ACHN (cell line): ENCODE measurements at regions not wholly inside any gene's neighbourhood (a gene's known extent, or its start where the extent isn't known, plus 50 kb on each side); places are given as distances from the start of the nearest gene placed in this dataset.
A peak's percentile ranks its signal among the peaks of the same experiment; 100 is the strongest.

Source experiments
- DNase-seq: peaks from one replicate; pipeline ENCODE4 v3.0.0-alpha.2; 2015
- in situ Hi-C: cut with HindIII; loops from 2 replicates; pipeline ENCODE4 v1.10.0; 2017; ENCODE audit warnings: low sequenced_read_pairs, low pct_ligation_motif_present, low pct_unique_long_range_greater_than_20kb

DNA sequence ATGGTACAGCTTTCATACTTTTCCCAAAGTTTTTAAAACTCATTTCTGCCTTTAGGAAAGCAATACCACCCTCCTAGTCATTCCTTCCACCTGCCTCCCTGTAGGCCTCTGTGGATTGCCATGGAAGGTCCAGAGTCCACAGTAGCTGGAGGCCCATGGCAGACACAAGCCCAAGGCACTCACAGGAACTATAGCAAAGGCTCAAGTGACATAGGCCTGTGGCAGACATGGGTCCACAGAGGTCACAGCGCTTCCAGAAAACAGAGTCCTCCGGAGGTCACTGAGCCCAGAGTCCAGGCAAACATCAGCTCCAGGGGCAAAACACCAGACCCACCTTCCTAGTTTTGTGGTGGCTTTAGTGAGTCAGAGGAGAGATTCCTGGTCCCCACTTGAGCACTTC lies 147.6 kb upstream of the ATP6AP2 start:
- no peak for DNase-seq
- in situ Hi-C loops: no loop called here

DNA sequence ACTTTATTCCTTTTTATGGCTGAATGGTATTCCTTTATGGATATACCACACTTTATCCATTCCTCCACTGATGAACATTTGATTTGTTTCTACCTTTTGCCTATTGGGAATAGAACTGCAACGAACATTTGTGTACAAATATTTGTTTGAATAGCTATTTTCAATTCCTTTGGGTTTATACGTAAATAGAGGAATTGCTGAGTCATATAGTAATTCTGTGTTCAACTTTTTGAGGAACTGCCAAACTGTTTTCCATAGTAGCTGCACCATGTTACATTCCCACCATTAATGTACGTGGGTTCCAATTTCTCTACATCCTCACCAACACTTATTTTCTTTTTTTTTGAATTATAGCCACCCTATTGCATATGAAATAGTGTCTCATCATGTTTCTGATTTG lies 156.5 kb upstream of the ATP6AP2 start:
- no peak for DNase-seq
- in situ Hi-C loops: no loop called here

DNA sequence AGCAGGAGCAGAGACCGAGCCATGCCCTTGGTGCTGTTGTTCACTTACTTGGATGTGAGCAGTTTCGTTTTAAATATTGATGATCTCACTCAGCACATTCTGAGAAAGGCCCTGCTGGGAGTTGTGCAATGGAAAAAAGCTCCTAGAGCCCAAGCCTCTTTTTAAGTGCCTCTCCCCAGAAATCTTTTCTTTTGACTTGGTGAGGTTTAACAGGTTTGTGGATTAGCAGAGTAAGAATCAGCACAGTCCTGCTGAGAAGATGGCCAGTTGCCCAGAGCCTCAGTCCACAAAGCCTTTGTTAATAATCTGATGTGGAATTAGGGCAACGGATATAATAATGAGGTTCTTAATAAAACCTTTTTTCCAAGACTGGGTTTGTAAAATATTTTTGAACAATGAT lies 157.5 kb upstream of the ATP6AP2 start:
- in situ Hi-C loops: no loop called here
- DNase-seq: no peak

DNA sequence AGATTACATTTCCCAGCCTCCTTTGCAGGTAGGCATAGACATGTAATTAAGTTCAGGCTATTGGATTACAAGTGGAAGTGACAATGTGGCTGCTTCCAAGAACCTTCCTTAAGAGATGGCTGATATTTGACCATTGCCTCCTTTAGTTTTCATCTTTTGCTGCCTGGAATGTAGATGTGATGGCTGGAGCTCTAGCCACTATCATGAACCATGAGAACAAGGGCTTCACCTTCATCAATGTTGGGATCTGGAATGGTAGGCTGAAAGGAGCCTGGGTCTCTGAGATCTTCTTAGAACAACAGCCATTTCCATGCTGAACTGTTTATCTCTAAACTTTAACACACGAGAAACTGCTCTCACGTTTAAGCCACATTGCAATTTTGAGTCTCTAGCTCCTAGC lies 158.7 kb upstream of the ATP6AP2 start:
- no peak for DNase-seq
- in situ Hi-C loops: no loop called here

DNA sequence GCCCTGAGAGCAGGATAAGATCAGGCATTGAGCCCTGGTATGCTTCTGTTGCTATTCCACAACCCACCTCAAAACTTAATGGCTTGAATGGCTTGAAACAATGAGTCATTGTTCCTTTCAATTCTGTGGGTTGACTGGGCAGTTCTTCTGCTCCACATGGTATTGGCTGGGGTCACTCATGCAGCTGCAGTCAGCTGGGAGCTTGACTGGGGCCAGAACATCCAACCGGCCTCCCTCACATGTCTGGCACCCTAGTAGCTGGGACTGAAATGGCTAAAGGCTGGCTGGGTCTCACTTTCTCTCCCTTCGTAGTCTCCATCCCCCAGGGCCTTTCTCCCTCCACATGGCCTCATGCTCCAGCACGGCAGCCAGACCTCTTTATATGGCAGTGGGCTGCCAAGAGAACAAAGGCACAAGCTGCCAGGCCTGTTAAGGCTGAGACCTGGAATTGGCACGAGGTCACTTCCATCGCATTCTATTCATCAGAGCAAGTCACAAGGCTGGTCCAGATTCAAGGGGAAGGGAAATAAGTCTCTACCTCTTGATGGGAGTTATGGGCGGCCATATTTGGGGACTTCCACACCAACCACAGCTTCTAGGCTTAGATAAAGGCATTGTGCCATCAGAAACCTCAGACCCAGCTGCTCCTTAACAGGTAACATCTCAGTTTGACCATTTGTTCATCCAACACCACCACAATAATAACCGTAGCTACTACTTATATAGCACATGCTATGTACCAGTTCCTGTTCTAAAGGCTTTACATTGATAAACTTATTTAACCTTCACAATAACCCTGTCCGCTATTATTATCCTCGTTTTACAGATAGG lies 159.7 kb upstream of the ATP6AP2 start:
- DNase-seq: peak; percentile 36
- in situ Hi-C loops: no loop called here

DNA sequence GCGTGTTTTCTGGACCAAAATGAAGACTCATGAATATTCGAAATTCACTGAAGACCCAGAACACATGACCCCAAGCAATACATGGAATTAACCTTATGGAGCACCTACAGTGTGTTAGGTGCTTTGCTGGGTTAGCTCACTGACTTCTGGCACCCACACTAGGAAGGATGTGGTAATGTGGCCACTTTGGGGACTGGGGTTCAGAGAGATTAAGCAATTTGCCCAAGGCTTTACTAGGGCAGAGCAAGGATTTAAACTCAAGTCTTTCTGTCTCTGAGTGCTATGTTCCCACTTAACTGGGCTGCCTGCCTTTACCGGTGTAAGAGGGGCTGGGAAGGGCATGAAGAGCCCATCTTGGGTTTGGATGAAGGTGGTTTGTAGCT lies 162.0 kb upstream of the ATP6AP2 start:
- DNase-seq: no peak
- in situ Hi-C loops: no loop called here

DNA sequence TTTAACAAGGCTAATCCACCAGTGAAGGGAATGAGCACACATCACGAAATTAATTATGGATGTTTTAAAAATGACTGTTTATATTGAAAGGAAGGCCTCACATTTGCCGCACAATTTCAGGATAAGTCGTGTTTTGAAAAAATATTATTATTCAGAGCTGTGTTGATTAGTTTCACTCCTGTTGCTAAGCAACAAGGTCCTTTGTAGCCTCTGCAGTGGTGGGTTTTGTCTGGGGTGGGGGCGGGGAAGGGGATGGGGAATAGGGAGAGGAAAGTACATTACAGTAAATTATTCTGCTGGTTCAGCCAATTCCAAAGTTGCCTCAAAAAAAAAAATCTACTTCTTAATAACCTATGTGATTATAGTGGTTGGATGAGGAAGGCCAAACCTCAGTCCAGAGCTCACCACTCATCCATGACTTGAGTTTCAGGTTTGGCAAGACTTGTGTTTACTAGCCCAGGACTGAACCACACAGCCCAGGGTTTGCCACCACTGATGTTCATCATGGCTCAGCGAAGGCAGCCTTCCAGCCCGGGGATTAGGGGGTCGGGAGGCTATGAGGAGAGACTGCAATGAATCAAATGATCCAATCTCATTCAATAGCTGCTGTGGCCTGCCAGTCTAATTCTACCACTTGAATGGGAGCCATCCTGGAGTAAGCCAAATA lies 162.5 kb upstream of the ATP6AP2 start:
- in situ Hi-C loops: no loop called here
- peak; percentile 3 for DNase-seq

DNA sequence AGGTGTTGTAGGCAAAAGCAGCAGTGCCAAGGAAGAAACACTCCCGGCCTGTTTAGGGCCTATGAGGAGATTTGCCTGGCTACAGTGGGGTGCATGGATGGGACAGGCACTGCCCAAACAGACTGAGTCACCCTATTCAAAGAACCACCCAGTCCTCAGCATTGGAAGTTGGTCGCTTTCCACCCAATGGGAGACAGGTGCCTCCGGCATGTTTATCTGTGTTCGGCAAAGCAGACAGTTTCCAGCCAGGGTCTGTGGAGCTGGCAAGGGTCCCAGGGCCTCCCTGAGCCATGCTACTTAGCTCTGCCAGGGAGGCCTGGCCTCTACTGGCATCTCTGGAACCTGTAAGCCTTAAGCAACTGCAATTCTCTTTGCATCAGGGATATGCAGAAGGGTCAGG lies 165.1 kb upstream of the ATP6AP2 start:
- in situ Hi-C loops: no loop called here
- DNase-seq: no peak

DNA sequence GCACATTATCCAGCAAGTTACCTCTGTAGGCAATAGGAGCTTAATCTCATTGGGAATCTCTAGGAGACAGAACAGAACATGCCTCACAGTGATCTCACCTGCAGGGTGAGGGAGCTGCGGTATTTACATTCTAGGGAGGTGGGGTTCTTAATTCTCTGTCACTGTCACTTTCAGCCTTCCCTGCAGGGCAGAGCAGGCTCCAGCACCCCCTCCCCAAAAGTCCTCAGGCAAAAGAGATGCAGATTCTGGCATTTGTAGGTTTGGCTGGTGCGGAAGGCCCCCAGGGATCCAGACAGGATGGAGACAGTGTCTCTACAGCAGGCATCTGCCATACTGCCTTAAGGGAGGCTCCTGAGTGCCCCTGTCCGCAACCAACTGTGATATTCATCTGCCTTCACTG lies 166.4 kb upstream of the ATP6AP2 start:
- in situ Hi-C loops: no loop called here
- no peak for DNase-seq

DNA sequence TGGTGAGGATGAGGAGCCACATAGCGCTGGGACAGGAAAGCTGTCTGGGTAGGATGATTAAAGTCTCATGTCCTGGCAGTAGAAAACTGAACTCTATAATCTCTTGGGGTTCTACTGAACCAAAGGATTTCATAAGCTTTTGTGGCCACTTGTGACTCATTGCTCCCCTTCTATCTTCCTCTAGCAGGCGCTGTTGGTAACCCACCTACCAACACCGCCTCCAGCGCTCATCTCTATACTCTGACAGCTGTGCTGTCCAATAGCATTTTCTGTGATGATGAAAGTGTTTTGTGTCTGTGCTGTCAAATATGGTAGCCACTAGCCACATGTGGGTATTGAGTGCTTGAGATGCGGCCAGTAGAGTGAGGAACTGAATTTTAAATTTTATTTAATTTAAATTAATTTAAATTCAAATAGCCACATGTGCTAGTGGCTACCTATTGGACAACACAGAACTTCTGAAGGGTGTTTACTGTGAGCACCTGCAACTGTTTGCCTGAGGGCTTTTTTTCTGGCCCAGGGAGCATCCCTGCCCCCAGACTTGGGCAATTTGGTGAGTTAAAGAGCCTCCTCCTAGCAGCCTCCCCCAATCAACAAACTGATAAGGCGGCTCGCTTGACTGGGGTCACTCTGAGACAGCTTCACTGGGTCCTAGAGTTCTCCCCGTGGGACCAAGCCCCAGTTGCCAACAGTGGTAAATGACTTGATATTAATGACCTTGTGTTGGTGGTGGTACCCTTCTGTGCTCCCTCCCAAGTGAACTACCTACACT lies 169.2 kb upstream of the ATP6AP2 start:
- in situ Hi-C loops: no loop called here

DNA sequence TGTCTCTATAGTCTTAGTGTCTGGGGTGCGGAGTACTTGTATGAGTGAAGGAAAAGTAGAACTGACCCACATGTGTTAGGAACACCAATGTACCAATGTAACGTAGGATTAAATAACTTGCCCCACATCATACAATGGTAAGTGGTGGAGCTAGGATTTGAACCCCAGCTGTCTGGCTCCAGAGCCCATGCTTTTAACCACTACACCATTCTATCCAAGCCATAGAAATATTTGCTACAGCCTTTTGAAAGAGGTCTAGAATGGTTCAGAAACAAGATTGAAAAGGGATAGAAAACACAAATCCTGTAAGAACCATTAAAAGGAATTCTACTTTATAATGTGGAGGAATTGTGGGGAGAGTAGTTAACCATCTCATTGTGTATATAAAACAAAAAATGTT lies 169.9 kb upstream of the ATP6AP2 start:
- in situ Hi-C loops: no loop called here
- DNase-seq: no peak

More for the DNA sequence above, 169.2 kb upstream of the ATP6AP2 start:
- no peak for DNase-seq

DNA sequence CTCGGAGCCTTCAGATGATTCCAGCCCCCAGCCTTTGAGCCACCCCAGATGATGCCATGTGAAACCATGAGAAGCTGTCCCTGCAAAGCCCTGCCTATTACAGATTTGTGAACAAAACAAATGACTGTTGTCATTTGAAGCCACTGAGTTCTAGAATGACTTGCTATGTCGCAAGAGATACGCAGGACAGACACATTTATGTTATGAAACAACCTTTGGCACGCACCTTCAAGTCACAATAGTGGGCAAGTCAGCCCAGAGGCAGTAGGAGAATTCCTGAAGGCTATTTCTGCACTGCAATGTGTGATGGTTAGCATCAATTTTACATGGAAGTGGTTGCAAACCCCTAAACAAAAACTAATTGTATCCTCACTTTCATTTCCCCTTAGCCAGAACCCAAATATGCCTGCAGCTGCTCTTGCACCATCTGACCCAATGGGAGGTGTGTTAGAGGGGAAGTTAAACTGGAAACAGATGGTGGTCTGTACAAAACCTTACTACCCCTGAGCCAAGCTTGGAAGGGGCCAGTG lies 174.4 kb upstream of the ATP6AP2 start:
- DNase-seq: no peak
- in situ Hi-C loops: no loop called here

DNA sequence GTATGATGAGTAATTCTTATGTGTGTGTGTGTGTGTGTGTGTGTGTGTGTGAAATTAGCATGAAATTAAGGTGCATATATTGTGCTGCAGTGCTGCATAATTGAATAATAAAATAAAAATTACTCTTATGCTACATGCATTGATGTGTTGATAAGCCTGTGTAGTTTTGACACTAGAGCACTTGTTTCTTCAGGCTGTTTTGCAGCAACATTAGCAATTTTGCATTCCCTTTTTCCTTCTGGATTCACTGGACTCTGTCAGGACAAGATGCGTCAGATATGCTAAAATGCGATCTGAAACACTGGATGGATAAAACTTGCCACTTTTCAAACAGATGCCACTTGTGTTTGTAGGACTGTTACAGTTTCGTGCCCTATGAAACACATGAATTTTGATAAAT lies 175.4 kb upstream of the ATP6AP2 start:
- no peak for DNase-seq
- in situ Hi-C loops: no loop called here

DNA sequence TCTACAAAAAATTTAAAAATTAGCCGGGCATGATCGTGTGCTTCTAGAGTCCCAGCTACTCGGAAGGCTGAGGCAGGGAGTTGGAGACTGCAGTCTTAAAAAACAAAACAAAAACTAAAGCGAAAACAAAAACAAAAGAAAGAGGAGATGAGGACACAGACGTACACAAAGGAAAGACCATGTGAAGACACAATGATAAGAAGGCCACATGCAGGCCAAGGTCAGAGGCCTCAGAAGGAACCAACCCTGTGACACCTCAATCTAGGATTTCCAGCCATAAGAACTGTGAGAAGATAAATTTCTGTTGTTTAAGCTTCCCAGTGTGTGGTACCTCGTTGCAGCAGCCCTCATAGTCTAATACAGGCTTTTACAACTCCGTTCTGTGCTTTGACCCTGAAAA lies 177.0 kb upstream of the ATP6AP2 start:
- no peak for DNase-seq

DNA sequence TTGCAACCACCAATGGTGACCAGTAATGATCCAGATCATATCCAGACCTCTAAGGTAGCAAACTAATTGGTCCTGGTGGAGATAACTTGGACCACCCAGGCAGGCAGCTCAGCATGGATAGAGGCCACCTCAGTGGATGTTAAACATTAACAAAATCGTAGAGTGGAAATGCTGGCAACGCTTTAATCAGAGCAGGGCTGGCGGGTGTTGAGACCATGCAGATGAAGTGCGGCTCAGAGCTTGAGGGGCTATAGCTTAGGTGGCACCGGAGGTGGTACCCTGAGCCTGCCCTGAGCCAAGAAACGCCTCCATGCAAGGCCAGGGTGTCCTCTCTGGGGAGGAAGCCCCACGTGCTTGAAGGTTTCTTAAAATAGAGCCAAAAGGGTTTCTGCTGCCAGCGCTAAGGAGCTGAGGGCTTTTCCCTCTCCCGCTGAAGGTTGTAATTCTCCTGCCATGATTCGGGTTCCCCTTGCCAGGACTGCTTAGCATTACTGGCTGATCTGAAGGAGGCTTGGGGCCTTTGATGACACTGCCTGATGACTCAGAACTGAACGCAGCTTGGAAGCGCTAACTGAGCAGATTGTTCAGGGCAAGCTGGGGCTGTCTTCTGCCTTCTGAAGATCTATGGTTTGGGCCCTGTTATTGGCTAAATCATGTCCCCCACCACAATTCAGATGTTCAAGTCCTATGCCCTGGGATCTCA lies 177.8 kb upstream of the ATP6AP2 start:
- peak; percentile 68 for DNase-seq
- in situ Hi-C loops: no loop called here

More for the DNA sequence above, 177.0 kb upstream of the ATP6AP2 start:
- in situ Hi-C loops: no loop called here

DNA sequence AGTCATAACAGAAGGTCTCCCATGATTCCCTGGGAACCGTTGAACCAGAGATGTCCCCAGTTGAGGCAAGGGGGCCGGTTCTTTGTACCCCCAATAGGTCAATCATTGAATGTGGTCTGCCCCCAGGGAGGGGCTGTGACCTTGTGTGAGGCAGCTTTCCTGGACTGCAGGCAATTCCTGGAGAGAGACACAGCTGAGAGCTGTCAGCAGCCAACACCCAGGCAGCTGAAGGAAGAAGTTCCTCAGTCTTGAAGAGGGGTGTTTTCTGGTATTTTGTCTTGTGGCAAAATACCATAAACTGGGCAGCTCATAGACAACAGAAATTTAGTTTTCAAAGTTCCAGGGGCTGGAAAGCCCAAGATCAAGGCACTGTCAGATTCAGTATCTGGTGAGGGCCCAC lies 185.7 kb upstream of the ATP6AP2 start:
- in situ Hi-C loops: no loop called here
- no peak for DNase-seq

DNA sequence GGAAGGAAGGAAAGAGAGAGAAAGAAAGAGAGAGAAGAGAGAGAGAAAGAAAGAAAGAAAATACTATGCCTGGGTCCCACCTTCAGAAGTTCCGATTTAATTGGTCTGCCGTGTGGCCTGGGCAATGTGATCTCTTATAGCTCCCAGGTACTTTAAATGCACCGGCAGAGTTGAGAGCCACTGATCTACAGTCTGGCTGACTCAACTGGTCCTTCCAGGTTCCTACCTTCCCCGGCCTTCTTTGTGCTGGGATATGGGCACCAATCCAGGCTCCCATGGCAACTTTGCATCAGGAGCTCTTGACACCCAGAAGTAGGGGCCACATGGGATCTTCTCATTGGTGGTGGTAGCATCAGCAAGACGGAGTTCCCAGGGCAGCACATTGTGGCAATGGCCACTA lies 186.5 kb upstream of the ATP6AP2 start:
- DNase-seq: no peak
- in situ Hi-C loops: no loop called here

DNA sequence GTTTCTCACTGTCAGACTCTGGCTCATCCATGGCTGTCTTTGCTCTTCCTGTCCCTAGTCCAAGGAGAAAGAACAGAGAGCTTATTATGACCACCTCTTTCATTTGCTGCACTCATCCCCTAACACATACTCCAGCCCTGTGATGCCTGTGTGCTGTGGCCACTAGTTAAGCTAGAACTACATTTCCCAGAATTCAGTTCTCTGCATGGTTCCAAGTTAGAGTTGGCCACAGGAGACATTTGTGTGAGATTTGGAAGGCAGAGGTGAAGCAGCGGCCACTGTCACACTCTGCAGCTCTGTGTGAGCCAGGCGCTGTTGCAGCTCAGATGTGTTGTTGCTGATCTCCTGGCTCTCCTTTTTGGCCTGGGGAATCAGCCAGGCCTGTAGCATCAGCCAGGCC lies 188.2 kb upstream of the ATP6AP2 start:
- DNase-seq: no peak
- in situ Hi-C loops: no loop called here

DNA sequence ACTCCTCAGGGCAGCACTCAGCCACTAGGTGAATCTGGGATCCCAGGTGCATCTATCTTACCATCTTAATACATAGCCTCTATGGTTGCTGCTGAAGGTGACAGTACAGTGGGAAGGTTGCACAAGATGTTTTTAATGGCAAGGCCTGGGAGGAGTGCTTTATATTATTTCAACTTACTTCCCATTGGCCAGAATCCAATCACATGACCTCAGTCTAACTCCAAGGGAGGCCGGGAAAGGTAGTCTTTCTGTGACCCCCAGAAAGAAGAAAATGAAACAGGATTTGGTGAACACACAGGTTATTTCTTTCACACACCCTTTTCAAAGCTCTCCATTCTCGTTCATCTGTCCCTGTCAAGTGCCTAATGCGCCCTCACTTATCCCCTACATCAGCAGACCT lies 189.1 kb upstream of the ATP6AP2 start:
- in situ Hi-C loops: no loop called here
- no peak for DNase-seq
